Erythroblast (primary cell): ENCODE measurements at regions not wholly inside any gene's neighbourhood (a gene's known extent, or its start where the extent isn't known, plus 50 kb on each side); places are given as distances from the start of the nearest gene placed in this dataset.

Source experiments
- DNase-seq, 2 experiments: peaks; one replicate each; lab custom pipeline; 2025; lab: John Stamatoyannopoulos, UW
- GATA1 ChIP-seq: IDR thresholded peaks from 2 replicates; pipeline ENCODE4 v1.6.1; 2011; ENCODE audit warnings: low read depth, mild to moderate bottlenecking, control low read depth, low read length, moderate library complexity
- POLR2A ChIP-seq: IDR thresholded peaks from 2 replicates; pipeline ENCODE4 v1.6.1; 2011; ENCODE audit warnings: mild to moderate bottlenecking, low read length

DNA sequence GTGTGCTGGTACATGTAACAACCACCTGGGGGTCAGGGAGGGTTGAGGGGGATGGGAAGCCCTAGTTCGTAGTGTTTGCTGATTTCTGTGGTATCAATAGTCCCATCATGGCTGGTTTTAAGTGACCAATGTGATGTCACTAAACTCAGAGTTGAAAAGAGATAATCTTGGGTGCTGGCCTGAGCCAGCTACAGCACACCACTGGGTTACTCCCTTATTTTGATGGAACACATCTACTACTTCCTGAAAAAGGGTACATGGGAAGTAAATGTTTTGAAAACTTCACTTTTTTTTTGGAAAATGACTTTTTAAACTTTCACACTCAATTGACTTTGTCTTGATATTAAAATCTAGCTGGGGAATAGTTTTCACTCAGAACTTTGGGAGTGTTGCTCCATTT lies 87.0 kb upstream of the CXCR4 start:
- no peak for DNase-seq

DNA sequence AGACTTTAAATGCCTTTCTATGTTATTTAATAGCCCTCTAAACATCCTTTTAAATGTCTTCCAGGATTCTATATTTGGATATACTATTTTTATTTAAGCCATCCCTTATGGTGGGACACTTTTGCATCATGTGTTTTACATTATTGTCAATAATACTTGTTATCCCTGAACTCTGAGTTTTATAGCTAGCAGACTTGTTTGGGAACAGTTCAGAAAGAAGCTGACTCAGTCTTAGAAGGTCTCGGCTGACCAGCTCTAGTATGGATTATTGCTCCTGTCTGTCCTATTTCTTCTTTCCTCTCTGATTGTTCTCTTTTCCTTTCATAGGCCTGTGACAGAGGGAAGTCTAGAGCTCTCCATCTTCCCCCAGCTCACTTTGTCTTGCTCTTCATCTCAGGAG lies 77.3 kb upstream of the CXCR4 start:
- DNase-seq, result no peak
- TF ChIP-seq GATA1 (no peak), POLR2A (no peak)

More for the DNA sequence above, 87.0 kb upstream of the CXCR4 start:
- no peak for TF ChIP-seq GATA1
- no peak for TF ChIP-seq POLR2A

GRCh38 chr2:136191041-136191440 lies 73.1 kb upstream of the CXCR4 start:
- no peak for TF ChIP-seq GATA1
- TF ChIP-seq POLR2A, result no peak

DNA sequence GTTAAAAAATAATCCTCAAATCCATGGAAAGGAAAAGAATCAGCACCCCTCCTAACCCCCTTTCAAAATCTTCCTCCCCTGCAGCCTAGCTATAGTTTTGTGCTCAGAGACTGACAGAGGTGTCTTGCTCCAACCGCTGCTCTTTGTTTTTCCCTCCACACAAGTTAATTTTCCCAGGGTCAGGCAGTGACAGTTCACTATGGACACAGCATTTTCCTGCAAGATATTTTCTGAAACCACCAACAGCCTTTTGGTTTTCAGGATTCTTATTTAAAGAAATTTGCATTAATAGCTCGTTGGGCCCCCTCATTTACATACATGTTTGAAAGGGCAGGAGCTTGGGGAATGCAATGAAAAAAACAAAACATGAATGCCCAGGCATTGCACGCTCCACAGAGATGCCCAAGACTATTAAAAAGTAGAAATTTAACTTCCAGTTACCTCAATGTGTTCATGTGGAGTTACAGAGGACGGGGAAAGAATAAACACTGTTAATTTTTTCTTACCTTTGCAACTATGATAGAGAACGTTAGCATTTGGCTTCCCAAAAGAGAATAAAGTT lies 71.4 kb upstream of the CXCR4 start:
- no peak for DNase-seq
- TF ChIP-seq GATA1 (no peak), POLR2A (no peak)

More at GRCh38 chr2:136191041-136191440, 73.1 kb upstream of the CXCR4 start:
- DNase-seq, result no peak

DNA sequence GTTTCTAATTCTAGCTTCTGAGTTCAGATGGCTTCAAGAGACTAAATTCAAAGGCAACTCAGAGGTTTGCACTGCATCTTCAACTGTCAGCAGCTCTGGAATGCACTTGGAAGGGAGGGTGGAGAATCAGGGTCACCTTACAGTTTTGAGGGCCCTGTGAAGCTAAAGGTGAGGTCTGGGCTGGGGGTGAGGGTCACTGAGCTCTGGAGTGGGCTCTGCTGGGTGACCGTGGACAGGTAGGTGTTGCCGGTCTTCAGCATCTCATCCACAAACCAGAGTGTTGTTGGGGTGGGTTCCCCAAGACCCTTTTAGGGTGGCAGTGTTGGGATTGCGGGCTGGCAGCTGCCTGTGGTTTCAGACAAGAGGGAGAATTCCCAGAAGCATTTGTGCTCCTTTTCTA lies 70.1 kb upstream of the CXCR4 start:
- TF ChIP-seq GATA1 (no peak), POLR2A (no peak)
- DNase-seq, result no peak

GRCh38 chr2:136185981-136186776 lies 68.2 kb upstream of the CXCR4 start:
- TF ChIP-seq GATA1 (no peak), POLR2A (no peak)
- DNase-seq, result no peak

DNA sequence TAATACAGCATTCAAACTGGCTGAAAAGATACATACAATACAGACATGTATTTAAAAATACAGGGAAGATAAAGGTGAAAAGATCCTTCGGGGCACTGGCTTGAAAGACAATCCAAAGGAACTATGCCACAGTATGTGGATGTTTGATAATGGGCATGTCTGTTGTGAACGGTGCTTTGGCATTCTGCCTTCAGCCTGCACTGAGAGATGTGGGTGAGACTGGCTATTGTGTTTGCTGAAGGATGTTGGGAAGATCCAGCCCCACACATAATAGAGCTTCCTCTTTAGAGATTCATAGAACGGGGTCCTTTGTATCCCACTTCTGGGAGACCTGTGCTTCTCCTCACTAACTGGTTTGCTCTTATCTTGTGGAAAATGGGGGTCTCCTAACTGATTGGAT lies 65.1 kb upstream of the CXCR4 start:
- no peak for DNase-seq
- no peak for TF ChIP-seq GATA1
- no peak for TF ChIP-seq POLR2A

GRCh38 chr2:136182315-136182714 lies 64.4 kb upstream of the CXCR4 start:
- TF ChIP-seq GATA1 (no peak), POLR2A (no peak)
- no peak for DNase-seq

GRCh38 chr2:136179602-136179975 lies 61.6 kb upstream of the CXCR4 start:
- TF ChIP-seq POLR2A, result no peak
- no peak for DNase-seq

DNA sequence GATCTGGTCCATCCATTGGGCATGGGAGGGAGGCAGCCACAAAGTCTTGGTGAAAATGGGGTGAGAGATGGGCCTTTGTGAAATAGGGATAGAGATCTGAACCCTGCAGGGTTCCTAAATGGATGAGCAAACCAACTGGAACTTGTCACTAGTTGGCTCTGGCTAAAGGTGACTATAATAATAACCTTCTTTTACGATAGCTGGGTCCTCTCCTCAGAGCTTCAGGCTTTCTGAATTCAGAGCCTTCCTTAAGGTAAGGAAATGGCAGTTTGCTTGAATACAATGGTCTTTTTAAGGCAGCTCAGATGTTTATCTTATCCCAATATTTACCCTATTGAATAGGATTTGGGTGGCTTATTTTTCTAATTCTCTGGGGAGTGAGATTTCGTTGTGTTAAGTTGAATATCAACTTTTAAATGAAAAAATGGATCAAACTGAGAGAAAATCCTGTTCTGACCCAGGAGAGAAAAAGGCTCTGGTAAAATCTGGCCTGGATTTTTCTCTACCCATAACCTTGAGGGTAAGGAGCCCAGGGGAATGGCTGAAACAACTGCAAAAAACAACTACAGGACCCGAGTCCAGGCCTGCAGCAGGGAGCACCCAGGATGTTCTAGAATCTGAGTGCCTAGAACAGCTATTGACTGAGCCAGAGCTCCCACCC lies 61.1 kb upstream of the CXCR4 start:
- TF ChIP-seq GATA1, result no peak
- no peak for TF ChIP-seq POLR2A
- DNase-seq, result no peak

DNA sequence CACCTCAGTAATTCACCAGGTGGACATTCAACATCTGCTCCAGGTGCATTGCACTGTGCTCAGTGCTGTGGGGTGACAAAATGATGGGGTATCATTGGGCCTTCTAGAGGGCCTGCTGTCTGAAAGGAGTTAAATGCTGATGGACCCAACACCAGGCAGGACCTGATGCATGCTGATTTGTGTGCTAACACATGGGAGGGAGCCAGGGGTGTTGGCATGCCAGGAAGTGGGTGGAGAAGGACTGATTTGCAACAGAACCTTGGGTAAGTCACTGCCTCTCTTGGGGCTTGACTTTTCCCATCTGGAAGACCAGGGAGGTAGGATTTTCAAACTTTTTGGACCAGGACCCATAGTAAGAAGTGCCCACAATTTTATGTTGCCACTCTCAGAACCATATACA lies 57.9 kb upstream of the CXCR4 start:
- TF ChIP-seq GATA1, result no peak
- TF ChIP-seq POLR2A, result no peak
- DNase-seq, result no peak

DNA sequence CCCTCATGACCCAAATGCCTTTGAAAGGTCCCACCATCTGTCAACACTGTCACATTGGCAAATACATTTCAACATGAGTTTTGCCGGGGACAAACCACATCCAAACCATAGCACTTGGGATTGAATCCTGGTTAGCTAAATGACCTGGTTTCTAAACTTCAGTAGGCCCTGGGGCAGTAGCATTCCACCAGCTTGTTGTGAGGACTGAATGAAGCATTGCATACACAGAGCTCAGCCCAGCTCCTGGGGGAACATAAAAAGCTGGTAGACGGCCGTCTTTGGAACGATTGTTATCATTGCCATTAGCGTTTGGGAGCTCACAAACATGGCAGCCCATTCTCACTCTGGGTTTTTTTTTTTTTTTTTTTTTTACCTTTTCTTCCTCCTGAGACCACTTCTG lies 57.5 kb upstream of the CXCR4 start:
- no peak for DNase-seq
- TF ChIP-seq POLR2A (no peak), GATA1 (no peak)

- DNase-seq, result no peak
- no peak for TF ChIP-seq GATA1
- no peak for TF ChIP-seq POLR2A
These were observed 55.2 kb upstream of the CXCR4 start for GRCh38 chr2:136173126-136173525.

DNA sequence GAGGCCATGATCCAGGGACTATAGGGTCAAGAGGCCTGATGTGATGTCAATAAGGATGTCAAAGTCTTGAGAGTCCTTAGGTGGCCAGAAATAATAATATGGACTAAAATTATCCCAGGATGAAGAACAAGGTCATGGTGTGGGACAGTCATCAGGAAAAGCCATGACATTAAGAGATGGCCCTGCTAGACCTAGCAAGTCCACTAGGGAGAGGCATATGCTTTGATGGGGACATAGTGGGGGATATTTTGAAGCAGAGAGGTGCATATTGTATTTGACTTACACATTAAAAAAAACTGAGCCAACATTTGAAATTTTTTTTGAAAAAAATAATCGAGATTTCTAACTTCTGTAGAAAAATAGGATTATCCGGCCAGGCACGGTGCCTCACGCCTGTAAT lies 53.3 kb upstream of the CXCR4 start:
- DNase-seq, result no peak
- TF ChIP-seq GATA1 (no peak), POLR2A (no peak)
